ENCODE measurements at regions not wholly inside any gene's neighbourhood (a gene's known extent, or its start where the extent isn't known, plus 50 kb on each side); places are given as distances from the start of the nearest gene placed in this dataset.
A peak's percentile ranks its signal among the peaks of the same experiment; 100 is the strongest.
"Not testable (repeated sequence)": the region's sequence is repeated elsewhere in the genome, so short reads cannot be mapped to it uniquely, and the experiment has no call there.

DNA sequence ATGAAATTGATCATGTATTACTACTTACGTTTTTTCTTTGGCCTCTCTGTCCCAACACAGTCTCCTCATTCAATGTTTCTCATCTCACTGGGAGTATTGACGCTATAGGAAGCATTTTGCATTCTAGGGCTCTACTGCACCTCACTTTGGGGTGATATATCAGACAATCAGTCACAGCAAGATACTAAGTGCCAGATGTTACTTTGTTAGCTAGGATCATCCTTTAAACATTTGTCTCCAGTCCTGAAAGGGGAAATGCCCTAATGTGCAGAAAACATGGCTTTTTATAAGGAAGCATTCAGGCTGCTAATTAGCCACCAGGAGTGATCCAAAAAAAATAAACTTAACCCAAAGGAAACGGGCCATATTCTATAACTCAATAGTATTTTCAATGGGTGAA, 409.1 kb downstream of the RWDD3 start:
- no peaks in the 10 kb centered on the region for H3F3A ChIP-seq (ENCODE audit: insufficient read depth)
- H3K4me1 ChIP-seq (ENCODE audit: insufficient read depth): no peaks in the 10 kb centered on the region
- in situ Hi-C loops (cut with MboI): no loop called here
- no peaks in the 10 kb centered on the region for H3K9me3 ChIP-seq (ENCODE audit: low read depth)
- no peak overlapping the region for H2AFZ ChIP-seq
- H3K9ac ChIP-seq: no peak overlapping the region
- H3K4me3 ChIP-seq: no peak overlapping the region
- H4K20me1 ChIP-seq (ENCODE audit: insufficient read depth): no peaks in the 10 kb centered on the region
- DNase-seq: no peak
- no peak overlapping the region for H3K27ac ChIP-seq
- H3K36me3 ChIP-seq (ENCODE audit: low read depth): no peaks in the 10 kb centered on the region
- H3K79me2 ChIP-seq (ENCODE audit: insufficient read depth): no peaks in the 10 kb centered on the region
- no peaks in the 10 kb centered on the region for H3K27me3 ChIP-seq (replicated peaks; ENCODE audit: insufficient read depth)
- WGBS, 2 experiments (ENCODE audit: low coverage in 1 of 2, low lambda C conversion rate in 2 of 2, missing lambda C conversion rate in 2 of 2): 7% methylated on average over 3 of the region's 3 CpGs
- no peaks in the 10 kb centered on the region for H3K9me2 ChIP-seq (ENCODE audit: insufficient read depth)
- TF ChIP-seq EZH2phosphoT487 (IDR thresholded peaks at IDR 0.05; ENCODE audit: insufficient read depth, low read depth): no peak
- no peak for TF ChIP-seq EZH2 (IDR thresholded peaks at IDR 0.05; ENCODE audit: insufficient read depth, poor library complexity, severe bottlenecking)
- no peak overlapping the region for H3K4me2 ChIP-seq (ENCODE audit: unreplicated experiment)

DNA sequence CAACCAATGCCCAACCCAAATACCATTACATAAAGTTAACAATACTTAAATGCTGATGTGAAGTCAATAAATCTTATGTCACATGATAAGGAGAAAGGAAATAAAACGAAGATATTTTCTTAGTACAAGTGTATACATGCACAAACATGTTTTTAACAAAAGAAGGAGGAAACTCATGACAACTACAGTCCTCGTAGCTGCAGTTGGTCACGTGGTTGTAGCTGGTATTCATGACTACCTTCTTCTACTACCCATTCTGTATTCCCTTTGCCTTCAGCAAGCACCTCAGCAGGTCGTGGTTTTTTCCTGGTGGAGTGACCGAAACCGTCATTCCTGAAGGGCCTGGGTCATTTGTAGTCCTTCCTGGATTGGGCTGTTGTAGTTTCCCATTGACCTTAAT, 411.1 kb downstream of the RWDD3 start:
- H3K79me2 ChIP-seq (ENCODE audit: insufficient read depth); in situ Hi-C loops (cut with MboI); H3K9ac ChIP-seq; H3K4me1 ChIP-seq (ENCODE audit: insufficient read depth); H3K4me3 ChIP-seq; H3K27me3 ChIP-seq (replicated peaks; ENCODE audit: insufficient read depth); H3K36me3 ChIP-seq (ENCODE audit: low read depth); H2AFZ ChIP-seq; H3F3A ChIP-seq (ENCODE audit: insufficient read depth); H3K4me2 ChIP-seq (ENCODE audit: unreplicated experiment); H3K9me2 ChIP-seq (ENCODE audit: insufficient read depth); H3K9me3 ChIP-seq (ENCODE audit: low read depth); DNase-seq; H4K20me1 ChIP-seq (ENCODE audit: insufficient read depth); H3K27ac ChIP-seq: not testable (repeated sequence)
- 18 to 28% methylated on average over 6 of the region's 6 CpGs for WGBS, 2 experiments (ENCODE audit: low coverage in 1 of 2, low lambda C conversion rate in 2 of 2, missing lambda C conversion rate in 2 of 2)

DNA sequence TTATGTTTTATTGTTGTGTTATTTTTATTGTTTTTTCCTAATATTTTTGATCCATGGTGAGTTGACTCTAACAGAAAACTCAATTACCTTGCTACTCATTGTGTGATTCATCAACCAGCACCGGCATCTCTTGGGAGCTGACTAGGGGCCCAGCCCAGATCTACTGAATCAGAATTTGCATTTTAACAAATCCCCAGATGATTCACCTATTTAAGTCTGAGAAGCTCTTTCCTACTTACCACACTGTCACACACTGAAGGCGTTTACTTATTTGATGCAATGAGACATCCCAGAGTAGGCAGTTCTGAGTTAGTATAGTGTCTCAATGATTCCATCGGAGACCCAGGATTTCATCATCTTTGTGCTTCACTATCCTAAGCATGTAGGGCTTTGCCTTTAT, 416.6 kb downstream of the RWDD3 start:
- Histone ChIP-seq H3K4me2 (ENCODE audit: unreplicated experiment) (no peak overlapping the region), H3K27me3 (replicated peaks; ENCODE audit: insufficient read depth) (no peaks in the 10 kb centered on the region), H4K20me1 (ENCODE audit: insufficient read depth) (no peaks in the 10 kb centered on the region), H3K36me3 (ENCODE audit: low read depth) (no peaks in the 10 kb centered on the region), H3K9me2 (ENCODE audit: insufficient read depth) (no peaks in the 10 kb centered on the region), H3K9me3 (ENCODE audit: low read depth) (no peaks in the 10 kb centered on the region), H3K27ac (no peak overlapping the region), H3F3A (ENCODE audit: insufficient read depth) (no peaks in the 10 kb centered on the region), H2AFZ (no peak overlapping the region), H3K9ac (no peak overlapping the region), H3K4me3 (no peak overlapping the region), H3K4me1 (ENCODE audit: insufficient read depth) (no peaks in the 10 kb centered on the region), H3K79me2 (ENCODE audit: insufficient read depth) (no peaks in the 10 kb centered on the region)
- DNase-seq: peak; percentile 34
- TF ChIP-seq EZH2 (IDR thresholded peaks at IDR 0.05; ENCODE audit: insufficient read depth, poor library complexity, severe bottlenecking) (no peak), EZH2phosphoT487 (IDR thresholded peaks at IDR 0.05; ENCODE audit: insufficient read depth, low read depth) (no peak)
- in situ Hi-C loops (cut with MboI): no loop called here
- 34 to 35% methylated on average over 3 of the region's 3 CpGs for WGBS, 2 experiments (ENCODE audit: low coverage in 1 of 2, low lambda C conversion rate in 2 of 2, missing lambda C conversion rate in 2 of 2)

DNA sequence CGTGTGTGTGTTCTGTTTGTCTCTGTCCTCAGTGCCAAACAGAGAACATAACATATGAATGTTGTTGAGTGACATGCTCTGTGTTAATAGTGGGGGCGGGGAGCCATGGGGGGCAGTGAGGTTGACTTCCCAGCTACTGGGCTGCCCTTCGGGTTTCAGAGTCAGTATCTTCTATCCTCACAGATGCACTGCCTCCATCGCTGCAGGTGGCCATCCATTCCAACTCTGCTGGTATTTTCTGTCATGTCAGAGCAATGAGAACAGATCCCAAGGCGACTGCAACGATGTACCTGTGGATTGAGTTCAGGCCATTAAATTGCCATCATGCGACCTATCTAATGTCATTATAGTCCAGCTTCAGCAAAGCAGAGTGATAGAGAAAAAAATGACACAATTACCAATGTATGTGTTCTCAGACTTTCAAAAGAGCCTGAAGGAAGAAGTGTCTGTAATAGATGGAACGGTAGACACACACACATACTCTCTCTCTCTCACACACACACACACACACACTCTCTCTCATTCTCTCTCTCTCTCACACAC, 418.5 kb downstream of the RWDD3 start:
- H3K27ac ChIP-seq: no peak overlapping the region

DNA sequence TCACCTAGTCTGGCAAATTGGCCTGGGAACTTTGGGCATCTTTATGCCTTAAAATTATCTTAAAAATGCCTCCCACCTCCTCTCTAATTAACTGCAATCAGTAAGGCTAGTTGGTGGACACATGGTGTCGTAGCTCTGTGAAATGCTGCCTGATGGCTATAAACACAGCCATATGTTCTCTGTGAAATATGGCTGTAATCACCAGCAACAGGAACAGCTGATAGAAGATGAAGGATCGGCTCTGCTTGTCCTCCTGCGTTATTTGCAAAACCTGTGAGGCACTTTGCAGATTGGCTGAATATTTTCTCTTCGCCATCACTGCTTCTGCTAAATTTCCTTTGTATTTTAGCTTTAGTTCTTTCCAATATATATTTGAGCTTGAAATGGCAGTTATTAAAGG, 419.6 kb downstream of the RWDD3 start:
- no peak overlapping the region for H3K4me2 ChIP-seq (ENCODE audit: unreplicated experiment)
- no peaks in the 10 kb centered on the region for H3K27me3 ChIP-seq (replicated peaks; ENCODE audit: insufficient read depth)
- no peak for TF ChIP-seq EZH2 (IDR thresholded peaks at IDR 0.05; ENCODE audit: insufficient read depth, poor library complexity, severe bottlenecking)
- no peak for TF ChIP-seq EZH2phosphoT487 (IDR thresholded peaks at IDR 0.05; ENCODE audit: insufficient read depth, low read depth)
- no peak for DNase-seq
- in situ Hi-C loops (cut with MboI): no loop called here
- H3K79me2 ChIP-seq (ENCODE audit: insufficient read depth): no peaks in the 10 kb centered on the region
- H3K9me2 ChIP-seq (ENCODE audit: insufficient read depth): no peaks in the 10 kb centered on the region
- no peaks in the 10 kb centered on the region for H4K20me1 ChIP-seq (ENCODE audit: insufficient read depth)
- no peaks in the 10 kb centered on the region for H3K4me1 ChIP-seq (ENCODE audit: insufficient read depth)
- H3K27ac ChIP-seq: no peak overlapping the region
- H3K9ac ChIP-seq: no peak overlapping the region
- H3K4me3 ChIP-seq: no peak overlapping the region
- WGBS, 2 experiments (ENCODE audit: low coverage in 1 of 2, low lambda C conversion rate in 2 of 2, missing lambda C conversion rate in 2 of 2): 4 to 6% methylated on average over 4 of the region's 4 CpGs
- H3F3A ChIP-seq (ENCODE audit: insufficient read depth): no peaks in the 10 kb centered on the region
- no peak overlapping the region for H2AFZ ChIP-seq
- no peaks in the 10 kb centered on the region for H3K36me3 ChIP-seq (ENCODE audit: low read depth)
- H3K9me3 ChIP-seq (ENCODE audit: low read depth): no peaks in the 10 kb centered on the region

More for the DNA sequence above, 418.5 kb downstream of the RWDD3 start:
- H3K36me3 ChIP-seq (ENCODE audit: low read depth): no peaks in the 10 kb centered on the region
- H3K9me2 ChIP-seq (ENCODE audit: insufficient read depth): no peaks in the 10 kb centered on the region
- H3K4me1 ChIP-seq (ENCODE audit: insufficient read depth): no peaks in the 10 kb centered on the region
- H3K9me3 ChIP-seq (ENCODE audit: low read depth): no peaks in the 10 kb centered on the region
- no peak for DNase-seq
- H2AFZ ChIP-seq: no peak overlapping the region
- no peak overlapping the region for H3K4me2 ChIP-seq (ENCODE audit: unreplicated experiment)
- no peaks in the 10 kb centered on the region for H3K27me3 ChIP-seq (replicated peaks; ENCODE audit: insufficient read depth)
- H3K4me3 ChIP-seq: no peak overlapping the region
- H3F3A ChIP-seq (ENCODE audit: insufficient read depth): no peaks in the 10 kb centered on the region
- H3K79me2 ChIP-seq (ENCODE audit: insufficient read depth): no peaks in the 10 kb centered on the region
- in situ Hi-C loops (cut with MboI): no loop called here
- H4K20me1 ChIP-seq (ENCODE audit: insufficient read depth): no peaks in the 10 kb centered on the region
- H3K9ac ChIP-seq: no peak overlapping the region
- TF ChIP-seq EZH2phosphoT487 (IDR thresholded peaks at IDR 0.05; ENCODE audit: insufficient read depth, low read depth) (no peak), EZH2 (IDR thresholded peaks at IDR 0.05; ENCODE audit: insufficient read depth, poor library complexity, severe bottlenecking) (no peak)
- 31% methylated on average over 8 of the region's 8 CpGs for WGBS, 2 experiments (ENCODE audit: low coverage in 1 of 2, low lambda C conversion rate in 2 of 2, missing lambda C conversion rate in 2 of 2)
